Peyer's patch (tissue), 4 donors: ENCODE measurements at regions not wholly inside any gene's neighbourhood (a gene's known extent, or its start where the extent isn't known, plus 50 kb on each side); places are given as distances from the start of the nearest gene placed in this dataset.
"Not testable (repeated sequence)": the region's sequence is repeated elsewhere in the genome, so short reads cannot be mapped to it uniquely, and the experiment has no call there.

Experiments
- DNase-seq, 3 donors: peaks; one replicate each; pipeline ENCODE4 v3.0.0-alpha.2; 2017 to 2019
- H3K27ac ChIP-seq, 4 donors: fragments of 200-600 bp; sonication (generic); one replicate each; pipeline ENCODE4 v1.5.1; 2016 to 2019
- H3K27me3 ChIP-seq, 2 donors: fragments of 200-600 bp; sonication (generic); one replicate each; pipeline ENCODE4 v1.5.1; 2019
- H3K36me3 ChIP-seq, 3 donors: fragments of 200-600 bp; sonication (generic); one replicate each; pipeline ENCODE4 v1.5.1; 2016 to 2019
- H3K4me1 ChIP-seq, 4 donors: fragments of 200-600 bp; sonication (generic); one replicate each; pipeline ENCODE4 v1.5.1; 2016 to 2019
- H3K4me3 ChIP-seq, 4 donors: fragments of 200-600 bp; sonication (generic); 1 replicate in 3 of 4; 2 replicates in 1 of 4; pipeline ENCODE4 v1.5.1; 2016 to 2019; ENCODE audit warnings: mild to moderate bottlenecking in 1 of 4
- H3K9me3 ChIP-seq, 4 donors: fragments of 200-600 bp; sonication (generic); one replicate each; pipeline ENCODE4 v1.5.1; 2016 to 2019; ENCODE audit warnings: mild to moderate bottlenecking in 1 of 4
- CTCF ChIP-seq, 6 experiments: fragments of 450-650 bp in 4 of 6; fragments of 200-600 bp in 2 of 6; sonication (generic) in 1 of 6; IDR thresholded peaks; one replicate each; pipeline ENCODE4 v1.5.1; 2017 to 2019; ENCODE audit warnings: antibody characterized with exemption in 6 of 6, mild to moderate bottlenecking in 3 of 6, moderate library complexity in 1 of 6
- POLR2A ChIP-seq, 2 donors: fragments of 450-650 bp; IDR thresholded peaks; one replicate each; pipeline ENCODE4 v1.5.1; 2017; ENCODE audit warnings: antibody characterized with exemption in 2 of 2, mild to moderate bottlenecking in 2 of 2, moderate library complexity in 2 of 2

- H3K27me3 ChIP-seq, result no peaks in the 10 kb centered on the region
- no peaks in the 10 kb centered on the region for H3K36me3 ChIP-seq
- peak overlapping the region; percentile 54 to 64 (median 61) for H3K4me3 ChIP-seq
- peaks cover 0 to 18% (median 0%) of the 10 kb centered on the region in 4 donors for H3K4me1 ChIP-seq
- peak overlapping the region; percentile 90 to 95 (median 92) for H3K27ac ChIP-seq
- no peaks in the 10 kb centered on the region for H3K9me3 ChIP-seq
- TF ChIP-seq POLR2A (IDR thresholded peaks at IDR 0.05), result peak in 1 of 2 donors; percentile 23
- TF ChIP-seq CTCF (IDR thresholded peaks at IDR 0.05), result no peak
- DNase-seq, result peak in 1 of 3 donors; percentile 29
Measured at GRCh38 chr6:27139756-27140579, 107.5 kb upstream of the PRSS16 start.

- Histone ChIP-seq H3K27ac (peak overlapping the region in 1 of 4 donors; percentile 44), H3K4me3 (no peak overlapping the region), H3K27me3 (no peaks in the 10 kb centered on the region), H3K9me3 (no peaks in the 10 kb centered on the region), H3K36me3 (no peaks in the 10 kb centered on the region), H3K4me1 (peaks cover 0 to 18% (median 0%) of the 10 kb centered on the region in 4 donors)
- TF ChIP-seq CTCF (IDR thresholded peaks at IDR 0.05), result no peak
- no peak for TF ChIP-seq POLR2A (IDR thresholded peaks at IDR 0.05)
- DNase-seq, result no peak
Measured at GRCh38 chr6:27140999-27141528, 106.4 kb upstream of the PRSS16 start.

GRCh38 chr6:27141529-27142015 is 105.9 kb upstream of the PRSS16 start:
- Histone ChIP-seq H3K27me3 (no peaks in the 10 kb centered on the region), H3K36me3 (no peaks in the 10 kb centered on the region), H3K4me1 (peaks cover 0 to 18% (median 0%) of the 10 kb centered on the region in 4 donors), H3K4me3 (no peak overlapping the region), H3K9me3 (no peaks in the 10 kb centered on the region), H3K27ac (peak overlapping the region in 1 of 4 donors; percentile 5)
- DNase-seq, result no peak
- TF ChIP-seq CTCF (IDR thresholded peaks at IDR 0.05), result no peak
- TF ChIP-seq POLR2A (IDR thresholded peaks at IDR 0.05), result no peak

GRCh38 chr6:27143020-27143388 is 104.5 kb upstream of the PRSS16 start:
- H3K27me3 ChIP-seq, H3K27ac ChIP-seq, H3K9me3 ChIP-seq, DNase-seq, H3K4me3 ChIP-seq, H3K36me3 ChIP-seq: not testable (repeated sequence)
- peaks cover 0 to 18% (median 0%) of the 10 kb centered on the region in 4 donors for H3K4me1 ChIP-seq

GRCh38 chr6:27143474-27144026 is 104.0 kb upstream of the PRSS16 start:
- no peaks in the 10 kb centered on the region for H3K9me3 ChIP-seq
- no peaks in the 10 kb centered on the region for H3K27me3 ChIP-seq
- TF ChIP-seq POLR2A (IDR thresholded peaks at IDR 0.05) (no peak), CTCF (IDR thresholded peaks at IDR 0.05) (no peak)
- no peak overlapping the region for H3K4me3 ChIP-seq
- H3K36me3 ChIP-seq, result no peaks in the 10 kb centered on the region
- H3K4me1 ChIP-seq, result peaks cover 0 to 18% (median 0%) of the 10 kb centered on the region in 4 donors
- peak overlapping the region in 1 of 4 donors; percentile 18 for H3K27ac ChIP-seq
- no peak for DNase-seq

- DNase-seq, result no peak
Measured at GRCh38 chr6:27144740-27145079, 102.8 kb upstream of the PRSS16 start.

More at GRCh38 chr6:27144740-27145079, 102.8 kb upstream of the PRSS16 start:
- H3K27me3 ChIP-seq, result no peaks in the 10 kb centered on the region
- peak overlapping the region in 3 of 4 donors; percentile 93 to 95 (median 93) for H3K27ac ChIP-seq
- TF ChIP-seq POLR2A (IDR thresholded peaks at IDR 0.05) (no peak), CTCF (IDR thresholded peaks at IDR 0.05) (no peak)
- H3K36me3 ChIP-seq, result no peaks in the 10 kb centered on the region
- H3K9me3 ChIP-seq, result no peaks in the 10 kb centered on the region
- peak overlapping the region; percentile 51 to 67 (median 60) for H3K4me3 ChIP-seq
- H3K4me1 ChIP-seq, result peaks cover 0 to 18% (median 0%) of the 10 kb centered on the region in 4 donors
